Fibroblast of lung (primary cell): ENCODE measurements at regions not wholly inside any gene's neighbourhood (a gene's known extent, or its start where the extent isn't known, plus 50 kb on each side); places are given as distances from the start of the nearest gene placed in this dataset.
A peak's percentile ranks its signal among the peaks of the same experiment; 100 is the strongest.

Experiments used
- DNase-seq, 2 donors: peaks; one replicate each; pipeline versions ENCODE4 v3.0.0 to v3.0.0-alpha.2; 2010; ENCODE audit warnings: low read depth in 2 of 2
- H2AFZ ChIP-seq: 2 replicates; pipeline ENCODE4 v1.5.1; 2012; ENCODE audit warnings: low read length, control low read depth, inconsistent platforms
- H3K27ac ChIP-seq: 2 replicates; pipeline ENCODE4 v1.5.1; 2011; ENCODE audit warnings: low read length, control low read depth; ENCODE audit not compliant: insufficient read depth
- H3K27me3 ChIP-seq: 2 replicates; pipeline ENCODE4 v1.5.1; 2011; ENCODE audit warnings: mild to moderate bottlenecking, low read length; ENCODE audit not compliant: control insufficient read depth, insufficient read depth
- H3K36me3 ChIP-seq: 2 replicates; pipeline ENCODE4 v1.5.1; 2011; ENCODE audit warnings: low read length; ENCODE audit not compliant: control insufficient read depth, insufficient read depth
- H3K4me1 ChIP-seq: 2 replicates; pipeline ENCODE4 v1.5.1; 2011; ENCODE audit warnings: low read length; ENCODE audit not compliant: control insufficient read depth, insufficient read depth; ENCODE audit errors: extremely low read depth
- H3K4me2 ChIP-seq: 2 replicates; pipeline ENCODE4 v1.5.1; 2011; ENCODE audit warnings: low read length, control low read depth; ENCODE audit not compliant: insufficient read depth; ENCODE audit errors: extremely low read depth
- H3K4me3 ChIP-seq, 4 experiments: fragments of 200-600 bp in 1 of 4; sonication (generic) in 1 of 4; replicated peaks in 1 of 4; 2 replicates each; pipeline ENCODE4 v1.5.1; 2011 to 2016; ENCODE audit warnings: low read length in 4 of 4, low read depth in 3 of 4, mild to moderate bottlenecking in 3 of 4, control low read depth in 2 of 4, inconsistent platforms in 1 of 4, mixed read lengths in 1 of 4; ENCODE audit not compliant: insufficient read depth in 1 of 4; ENCODE audit errors: control extremely low read depth in 1 of 4
- H3K79me2 ChIP-seq: 2 replicates; pipeline ENCODE4 v1.5.1; 2012; ENCODE audit warnings: mild to moderate bottlenecking, low read length, inconsistent platforms; ENCODE audit not compliant: control insufficient read depth, insufficient read depth
- H3K9ac ChIP-seq: 2 replicates; pipeline ENCODE4 v1.5.1; 2011; ENCODE audit warnings: mild to moderate bottlenecking, low read length, control low read depth; ENCODE audit not compliant: insufficient read depth
- H3K9me3 ChIP-seq: 2 replicates; pipeline ENCODE4 v1.5.1; 2012; ENCODE audit warnings: low read depth, low read length; ENCODE audit not compliant: control insufficient read depth, insufficient read depth
- H4K20me1 ChIP-seq: 2 replicates; pipeline ENCODE4 v1.5.1; 2011; ENCODE audit warnings: low read length; ENCODE audit not compliant: control insufficient read depth, insufficient read depth; ENCODE audit errors: extremely low read depth
- EZH2 ChIP-seq: IDR thresholded peaks from 2 replicates; pipeline ENCODE4 v1.5.1; 2012; ENCODE audit warnings: low read length, control low read depth, mild to moderate bottlenecking; ENCODE audit errors: missing control alignments
- TF ChIP-seq, protein P1 (sequence below), 2 donors: IDR thresholded peaks in 1 of 2; conservative IDR thresholded peaks in 1 of 2; 1 replicate in 1 of 2; 2 replicates in 1 of 2; pipeline ENCODE4 v1.5.1; 2011 to 2012; ENCODE audit warnings: low read length in 2 of 2, control low read depth in 1 of 2, inconsistent platforms in 1 of 2, low read depth in 1 of 2, mild to moderate bottlenecking in 1 of 2

DNA sequence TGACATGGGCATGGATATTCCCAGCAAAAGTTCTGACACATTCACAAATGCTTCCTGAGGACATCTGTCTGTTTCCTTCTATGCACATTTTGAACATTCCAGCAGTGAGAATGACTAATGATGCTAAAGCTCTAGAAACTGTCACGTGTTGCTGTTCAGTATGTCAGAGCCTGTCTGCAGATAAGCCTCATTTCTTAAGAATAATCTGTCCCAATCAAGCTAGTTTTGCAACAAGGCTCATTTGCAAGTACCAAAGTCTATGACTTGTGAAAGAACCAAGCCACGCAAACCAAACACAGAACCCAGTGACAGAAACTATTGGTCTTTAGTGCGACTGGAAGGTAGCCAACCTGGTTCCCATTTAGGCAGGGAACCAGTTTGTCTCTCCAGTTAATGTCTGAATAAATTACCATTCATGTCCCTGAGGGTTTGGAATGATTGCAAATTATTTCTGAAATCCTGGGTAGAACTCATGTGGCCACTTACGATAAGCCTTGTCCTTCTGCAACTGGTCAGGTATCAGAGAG is 178.5 kb downstream of the C9orf152 start:
- no peak overlapping the region for H2AFZ ChIP-seq
- H3K9ac ChIP-seq: no peak overlapping the region

DNA sequence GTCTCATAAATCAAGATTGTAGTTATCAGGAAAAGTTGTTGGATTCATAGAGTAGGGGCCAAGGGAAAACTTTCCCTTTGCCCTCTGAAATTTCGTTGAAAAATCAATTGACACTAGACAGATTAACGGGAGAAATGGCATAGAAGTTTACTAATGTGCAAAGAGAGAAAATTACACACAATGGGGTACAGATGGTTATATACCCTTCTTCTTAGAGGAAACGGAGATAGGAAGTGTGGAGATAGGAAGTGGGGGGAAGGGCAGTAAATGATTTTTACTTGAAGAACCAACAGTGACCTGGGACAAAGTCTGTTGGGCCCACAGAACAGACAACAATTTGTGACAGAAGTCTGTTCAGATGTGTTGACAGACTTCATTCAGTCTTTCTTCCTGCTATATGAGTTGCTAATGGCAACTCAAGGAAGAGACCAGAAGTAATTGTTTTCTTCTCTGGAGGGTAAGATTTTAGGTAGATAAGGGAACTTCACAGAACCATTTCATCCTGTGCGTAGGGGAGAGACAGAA is 177.9 kb downstream of the C9orf152 start:
- TF ChIP-seq, protein P1, sequence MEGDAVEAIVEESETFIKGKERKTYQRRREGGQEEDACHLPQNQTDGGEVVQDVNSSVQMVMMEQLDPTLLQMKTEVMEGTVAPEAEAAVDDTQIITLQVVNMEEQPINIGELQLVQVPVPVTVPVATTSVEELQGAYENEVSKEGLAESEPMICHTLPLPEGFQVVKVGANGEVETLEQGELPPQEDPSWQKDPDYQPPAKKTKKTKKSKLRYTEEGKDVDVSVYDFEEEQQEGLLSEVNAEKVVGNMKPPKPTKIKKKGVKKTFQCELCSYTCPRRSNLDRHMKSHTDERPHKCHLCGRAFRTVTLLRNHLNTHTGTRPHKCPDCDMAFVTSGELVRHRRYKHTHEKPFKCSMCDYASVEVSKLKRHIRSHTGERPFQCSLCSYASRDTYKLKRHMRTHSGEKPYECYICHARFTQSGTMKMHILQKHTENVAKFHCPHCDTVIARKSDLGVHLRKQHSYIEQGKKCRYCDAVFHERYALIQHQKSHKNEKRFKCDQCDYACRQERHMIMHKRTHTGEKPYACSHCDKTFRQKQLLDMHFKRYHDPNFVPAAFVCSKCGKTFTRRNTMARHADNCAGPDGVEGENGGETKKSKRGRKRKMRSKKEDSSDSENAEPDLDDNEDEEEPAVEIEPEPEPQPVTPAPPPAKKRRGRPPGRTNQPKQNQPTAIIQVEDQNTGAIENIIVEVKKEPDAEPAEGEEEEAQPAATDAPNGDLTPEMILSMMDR (conservative IDR thresholded peaks at IDR 0.05 in 1 of 2, IDR thresholded peaks at IDR 0.05 in 1 of 2; ENCODE audit: low read depth in 1 of 2, low read length in 2 of 2): no peak
- no peak for TF ChIP-seq EZH2
- Histone ChIP-seq H3K9ac (no peak overlapping the region), H4K20me1 (no peaks in the 10 kb centered on the region), H3K36me3 (no peaks in the 10 kb centered on the region), H3K27ac (peak overlapping the region; percentile 58), H3K4me3 (no peak overlapping the region), H3K79me2 (no peaks in the 10 kb centered on the region), H2AFZ (no peak overlapping the region), H3K27me3 (no peaks in the 10 kb centered on the region), H3K4me2 (no peak overlapping the region), H3K9me3 (no peaks in the 10 kb centered on the region), H3K4me1 (peaks cover 51% of the 10 kb centered on the region)
- no peak for DNase-seq

More for the DNA sequence above, 178.5 kb downstream of the C9orf152 start:
- DNase-seq: peak; percentile 90 to 94
- peak overlapping the region; percentile 58 for H3K27ac ChIP-seq
- TF ChIP-seq, protein P1 (conservative IDR thresholded peaks at IDR 0.05 in 1 of 2, IDR thresholded peaks at IDR 0.05 in 1 of 2; ENCODE audit: low read depth in 1 of 2, low read length in 2 of 2): no peak
- no peak for TF ChIP-seq EZH2
- H3K79me2 ChIP-seq: no peaks in the 10 kb centered on the region
- H4K20me1 ChIP-seq: no peaks in the 10 kb centered on the region
- H3K27me3 ChIP-seq: no peaks in the 10 kb centered on the region
- no peaks in the 10 kb centered on the region for H3K36me3 ChIP-seq
- H3K9me3 ChIP-seq: no peaks in the 10 kb centered on the region
- peaks cover 51% of the 10 kb centered on the region for H3K4me1 ChIP-seq
- H3K4me2 ChIP-seq: peak overlapping the region; percentile 25
- no peak overlapping the region for H3K4me3 ChIP-seq

DNA sequence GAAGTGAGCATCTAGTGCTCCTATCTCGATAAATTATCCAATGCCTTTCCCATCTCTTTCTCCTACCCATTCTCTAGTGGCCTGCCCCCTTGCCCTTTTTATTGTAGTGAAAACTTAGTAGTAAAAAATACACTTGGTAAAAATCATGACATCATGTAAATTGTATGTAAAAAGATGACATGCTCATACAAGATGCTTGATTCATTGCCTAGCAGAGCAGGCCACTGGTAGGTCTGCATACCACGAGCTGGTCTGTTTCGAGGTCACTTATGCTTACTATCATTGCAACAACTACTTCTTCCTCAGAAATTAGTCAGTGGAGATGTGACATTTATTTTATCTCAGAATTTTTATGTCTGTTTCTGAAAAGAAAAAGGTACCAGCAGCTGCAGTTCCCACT is 177.3 kb downstream of the C9orf152 start:
- H3K4me1 ChIP-seq: peaks cover 51% of the 10 kb centered on the region
- no peak overlapping the region for H3K9ac ChIP-seq
- H4K20me1 ChIP-seq: no peaks in the 10 kb centered on the region
- H3K9me3 ChIP-seq: no peaks in the 10 kb centered on the region
- H3K27me3 ChIP-seq: no peaks in the 10 kb centered on the region
- no peak overlapping the region for H3K4me2 ChIP-seq
- TF ChIP-seq EZH2: no peak
- TF ChIP-seq, protein P1 (conservative IDR thresholded peaks at IDR 0.05 in 1 of 2, IDR thresholded peaks at IDR 0.05 in 1 of 2; ENCODE audit: low read depth in 1 of 2, low read length in 2 of 2): no peak
- H3K36me3 ChIP-seq: no peaks in the 10 kb centered on the region
- no peak overlapping the region for H3K4me3 ChIP-seq
- no peaks in the 10 kb centered on the region for H3K79me2 ChIP-seq
- peak overlapping the region; percentile 58 for H3K27ac ChIP-seq
- DNase-seq: peak; percentile 25 to 79
- H2AFZ ChIP-seq: no peak overlapping the region
